Uterus (tissue), 2 donors: ENCODE measurements at regions not wholly inside any gene's neighbourhood (a gene's known extent, or its start where the extent isn't known, plus 50 kb on each side); places are given as distances from the start of the nearest gene placed in this dataset.

Experiments used
- CTCF ChIP-seq, 4 experiments: fragments of 200-600 bp in 2 of 4; fragments of 450-650 bp in 2 of 4; sonication (generic) in 2 of 4; IDR thresholded peaks; one replicate each; pipeline ENCODE4 v1.5.1; 2016 to 2019; ENCODE audit warnings: antibody characterized with exemption in 4 of 4, mild to moderate bottlenecking in 2 of 4, moderate library complexity in 1 of 4
- POLR2A ChIP-seq, 2 donors: fragments of 450-650 bp; IDR thresholded peaks; one replicate each; pipeline ENCODE4 v1.6.1; 2016; ENCODE audit warnings: antibody characterized with exemption in 2 of 2, mild to moderate bottlenecking in 1 of 2, moderate library complexity in 1 of 2

GRCh38 chr3:56861511-56861910 lies 59.8 kb upstream of the ARHGEF3 start:
- no peak for TF ChIP-seq CTCF (IDR thresholded peaks at IDR 0.05)
- TF ChIP-seq POLR2A (IDR thresholded peaks at IDR 0.05), result no peak
